ENCODE measurements at regions not wholly inside any gene's neighbourhood (a gene's known extent, or its start where the extent isn't known, plus 50 kb on each side); places are given as distances from the start of the nearest gene placed in this dataset.
A peak's percentile ranks its signal among the peaks of the same experiment; 100 is the strongest.

- no peak overlapping the region for H3K9ac ChIP-seq (ENCODE audit: insufficient read length)
- no peaks in the 10 kb centered on the region for H3K36me3 ChIP-seq (ENCODE audit: insufficient read depth, low read length)
- no peak for DNase-seq (ENCODE audit: low read depth, low spot score)
- H3K9me3 ChIP-seq (ENCODE audit: low read depth, low read length), result no peaks in the 10 kb centered on the region
- TF ChIP-seq POLR2AphosphoS5 (IDR thresholded peaks at IDR 0.05; ENCODE audit: borderline replicate concordance, low read depth, low read length) (no peak), FOXP2 (optimal IDR thresholded peaks at IDR 0.05; ENCODE audit: control extremely low read depth, extremely low read length, insufficient read depth) (no peak), EZH2 (IDR thresholded peaks at IDR 0.05) (no peak)
- H3K27ac ChIP-seq, result no peak overlapping the region
- H3K4me3 ChIP-seq, result no peak overlapping the region
Measured at GRCh38 chrX:16002185-16002584, 121.2 kb upstream of the GRPR start.

- DNase-seq (ENCODE audit: low read depth, low spot score), result no peak
- TF ChIP-seq FOXP2 (optimal IDR thresholded peaks at IDR 0.05; ENCODE audit: control extremely low read depth, extremely low read length, insufficient read depth) (no peak), EZH2 (IDR thresholded peaks at IDR 0.05) (no peak), POLR2AphosphoS5 (IDR thresholded peaks at IDR 0.05; ENCODE audit: borderline replicate concordance, low read depth, low read length) (no peak)
- H3K9me3 ChIP-seq (ENCODE audit: low read depth, low read length), result no peaks in the 10 kb centered on the region
Measured at GRCh38 chrX:15998350-15998749, 125.0 kb upstream of the GRPR start.

GRCh38 chrX:15989716-15990115, 133.6 kb upstream of the GRPR start:
- no peak overlapping the region for H3K27ac ChIP-seq

More at GRCh38 chrX:15998350-15998749, 125.0 kb upstream of the GRPR start:
- no peak overlapping the region for H3K4me3 ChIP-seq
- no peak overlapping the region for H3K27ac ChIP-seq
- no peaks in the 10 kb centered on the region for H3K36me3 ChIP-seq (ENCODE audit: insufficient read depth, low read length)
- no peak overlapping the region for H3K9ac ChIP-seq (ENCODE audit: insufficient read length)

GRCh38 chrX:15988661-15989603, 134.3 kb upstream of the AP1S2 start:
- H3K9ac ChIP-seq (ENCODE audit: insufficient read length), result no peak overlapping the region
- DNase-seq (ENCODE audit: low read depth, low spot score), result peak; percentile 8
- no peaks in the 10 kb centered on the region for H3K9me3 ChIP-seq (ENCODE audit: low read depth, low read length)
- H3K4me3 ChIP-seq, result no peak overlapping the region
- no peaks in the 10 kb centered on the region for H3K36me3 ChIP-seq (ENCODE audit: insufficient read depth, low read length)
- TF ChIP-seq EZH2 (IDR thresholded peaks at IDR 0.05), result no peak
- TF ChIP-seq POLR2AphosphoS5 (IDR thresholded peaks at IDR 0.05; ENCODE audit: borderline replicate concordance, low read depth, low read length), result no peak
- TF ChIP-seq FOXP2 (optimal IDR thresholded peaks at IDR 0.05; ENCODE audit: control extremely low read depth, extremely low read length, insufficient read depth), result no peak
- H3K27ac ChIP-seq, result no peak overlapping the region

More at GRCh38 chrX:15989716-15990115, 133.6 kb upstream of the GRPR start:
- H3K4me3 ChIP-seq, result no peak overlapping the region
- H3K9me3 ChIP-seq (ENCODE audit: low read depth, low read length), result no peaks in the 10 kb centered on the region
- TF ChIP-seq FOXP2 (optimal IDR thresholded peaks at IDR 0.05; ENCODE audit: control extremely low read depth, extremely low read length, insufficient read depth) (no peak), EZH2 (IDR thresholded peaks at IDR 0.05) (no peak), POLR2AphosphoS5 (IDR thresholded peaks at IDR 0.05; ENCODE audit: borderline replicate concordance, low read depth, low read length) (no peak)
- no peaks in the 10 kb centered on the region for H3K36me3 ChIP-seq (ENCODE audit: insufficient read depth, low read length)
- H3K9ac ChIP-seq (ENCODE audit: insufficient read length), result no peak overlapping the region
- no peak for DNase-seq (ENCODE audit: low read depth, low spot score)

- H3K4me3 ChIP-seq, result no peak overlapping the region
- no peak for DNase-seq (ENCODE audit: low read depth, low spot score)
- TF ChIP-seq EZH2 (IDR thresholded peaks at IDR 0.05) (no peak), POLR2AphosphoS5 (IDR thresholded peaks at IDR 0.05; ENCODE audit: borderline replicate concordance, low read depth, low read length) (no peak), FOXP2 (optimal IDR thresholded peaks at IDR 0.05; ENCODE audit: control extremely low read depth, extremely low read length, insufficient read depth) (no peak)
- no peaks in the 10 kb centered on the region for H3K9me3 ChIP-seq (ENCODE audit: low read depth, low read length)
- H3K9ac ChIP-seq (ENCODE audit: insufficient read length), result no peak overlapping the region
- H3K36me3 ChIP-seq (ENCODE audit: insufficient read depth, low read length), result no peaks in the 10 kb centered on the region
- H3K27ac ChIP-seq, result no peak overlapping the region
Measured at GRCh38 chrX:15985937-15986336, 131.3 kb upstream of the AP1S2 start.

- H3K9ac ChIP-seq (ENCODE audit: insufficient read length), result no peak overlapping the region
- no peaks in the 10 kb centered on the region for H3K36me3 ChIP-seq (ENCODE audit: insufficient read depth, low read length)
- TF ChIP-seq POLR2AphosphoS5 (IDR thresholded peaks at IDR 0.05; ENCODE audit: borderline replicate concordance, low read depth, low read length) (no peak), FOXP2 (optimal IDR thresholded peaks at IDR 0.05; ENCODE audit: control extremely low read depth, extremely low read length, insufficient read depth) (no peak), EZH2 (IDR thresholded peaks at IDR 0.05) (no peak)
- H3K9me3 ChIP-seq (ENCODE audit: low read depth, low read length), result no peaks in the 10 kb centered on the region
- no peak overlapping the region for H3K4me3 ChIP-seq
- H3K27ac ChIP-seq, result no peak overlapping the region
- no peak for DNase-seq (ENCODE audit: low read depth, low spot score)
Measured at GRCh38 chrX:15983034-15983433, 128.4 kb upstream of the AP1S2 start.

GRCh38 chrX:15977644-15978043, 123.0 kb upstream of the AP1S2 start:
- Histone ChIP-seq H3K36me3 (ENCODE audit: insufficient read depth, low read length) (no peaks in the 10 kb centered on the region), H3K27ac (no peak overlapping the region), H3K9me3 (ENCODE audit: low read depth, low read length) (no peaks in the 10 kb centered on the region), H3K9ac (ENCODE audit: insufficient read length) (no peak overlapping the region), H3K4me3 (no peak overlapping the region)
- no peak for DNase-seq (ENCODE audit: low read depth, low spot score)
- TF ChIP-seq POLR2AphosphoS5 (IDR thresholded peaks at IDR 0.05; ENCODE audit: borderline replicate concordance, low read depth, low read length) (no peak), EZH2 (IDR thresholded peaks at IDR 0.05) (no peak), FOXP2 (optimal IDR thresholded peaks at IDR 0.05; ENCODE audit: control extremely low read depth, extremely low read length, insufficient read depth) (no peak)

- no peak for DNase-seq (ENCODE audit: low read depth, low spot score)
- no peaks in the 10 kb centered on the region for H3K36me3 ChIP-seq (ENCODE audit: insufficient read depth, low read length)
- no peak overlapping the region for H3K9ac ChIP-seq (ENCODE audit: insufficient read length)
- no peak overlapping the region for H3K27ac ChIP-seq
- TF ChIP-seq EZH2 (IDR thresholded peaks at IDR 0.05) (no peak), FOXP2 (optimal IDR thresholded peaks at IDR 0.05; ENCODE audit: control extremely low read depth, extremely low read length, insufficient read depth) (no peak), POLR2AphosphoS5 (IDR thresholded peaks at IDR 0.05; ENCODE audit: borderline replicate concordance, low read depth, low read length) (no peak)
- no peak overlapping the region for H3K4me3 ChIP-seq
- H3K9me3 ChIP-seq (ENCODE audit: low read depth, low read length), result no peaks in the 10 kb centered on the region
Measured at GRCh38 chrX:15976396-15976795, 121.8 kb upstream of the AP1S2 start.

Data from SK-N-MC (cell line).